ENCODE measurements at regions not wholly inside any gene's neighbourhood (a gene's known extent, or its start where the extent isn't known, plus 50 kb on each side); places are given as distances from the start of the nearest gene placed in this dataset.
"Not testable (repeated sequence)": the region's sequence is repeated elsewhere in the genome, so short reads cannot be mapped to it uniquely, and the experiment has no call there.

DNA sequence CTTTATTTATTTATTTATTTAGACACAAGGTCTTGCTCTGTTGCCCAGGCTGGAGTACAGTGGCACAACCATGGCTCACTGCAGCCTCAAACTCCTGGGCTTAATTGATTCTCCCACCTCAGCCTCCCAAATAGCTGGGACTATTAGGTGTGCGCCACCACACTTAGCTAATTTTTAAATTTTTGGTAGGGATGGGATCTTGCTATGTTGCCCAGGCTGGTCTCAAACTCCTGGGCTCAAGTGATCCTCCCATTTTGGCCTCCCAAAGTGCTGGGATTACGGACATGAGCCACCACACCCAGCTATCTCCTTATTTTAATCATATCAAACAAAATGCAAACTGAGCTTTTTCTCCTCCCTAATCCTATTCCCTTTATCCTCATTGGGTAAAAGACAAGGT, 113.0 kb upstream of the FOXN2 start:
- TF ChIP-seq, protein P1, sequence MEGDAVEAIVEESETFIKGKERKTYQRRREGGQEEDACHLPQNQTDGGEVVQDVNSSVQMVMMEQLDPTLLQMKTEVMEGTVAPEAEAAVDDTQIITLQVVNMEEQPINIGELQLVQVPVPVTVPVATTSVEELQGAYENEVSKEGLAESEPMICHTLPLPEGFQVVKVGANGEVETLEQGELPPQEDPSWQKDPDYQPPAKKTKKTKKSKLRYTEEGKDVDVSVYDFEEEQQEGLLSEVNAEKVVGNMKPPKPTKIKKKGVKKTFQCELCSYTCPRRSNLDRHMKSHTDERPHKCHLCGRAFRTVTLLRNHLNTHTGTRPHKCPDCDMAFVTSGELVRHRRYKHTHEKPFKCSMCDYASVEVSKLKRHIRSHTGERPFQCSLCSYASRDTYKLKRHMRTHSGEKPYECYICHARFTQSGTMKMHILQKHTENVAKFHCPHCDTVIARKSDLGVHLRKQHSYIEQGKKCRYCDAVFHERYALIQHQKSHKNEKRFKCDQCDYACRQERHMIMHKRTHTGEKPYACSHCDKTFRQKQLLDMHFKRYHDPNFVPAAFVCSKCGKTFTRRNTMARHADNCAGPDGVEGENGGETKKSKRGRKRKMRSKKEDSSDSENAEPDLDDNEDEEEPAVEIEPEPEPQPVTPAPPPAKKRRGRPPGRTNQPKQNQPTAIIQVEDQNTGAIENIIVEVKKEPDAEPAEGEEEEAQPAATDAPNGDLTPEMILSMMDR (IDR thresholded peaks at IDR 0.05; ENCODE audit: poor library complexity): not testable (repeated sequence)
- TF ChIP-seq EZH2phosphoT487 (IDR thresholded peaks at IDR 0.05; ENCODE audit: low read depth, severe bottlenecking, unreplicated experiment); EZH2 (IDR thresholded peaks at IDR 0.05; ENCODE audit: borderline replicate concordance): not testable (repeated sequence)

Data from hepatocyte (in vitro differentiated cells).